NCI-H526 (cell line): ENCODE measurements at regions not wholly inside any gene's neighbourhood (a gene's known extent, or its start where the extent isn't known, plus 50 kb on each side); places are given as distances from the start of the nearest gene placed in this dataset.
A peak's percentile ranks its signal among the peaks of the same experiment; 100 is the strongest.
"Not testable (repeated sequence)": the region's sequence is repeated elsewhere in the genome, so short reads cannot be mapped to it uniquely, and the experiment has no call there.

Source experiments
- DNase-seq, 2 experiments: peaks; one replicate each; lab custom pipeline; 2025; lab: John Stamatoyannopoulos, UW

- no peak for DNase-seq
These were observed 424.3 kb downstream of the RPS24 start for GRCh38 chr10:78457804-78458482.

- peak; percentile 74 to 75 for DNase-seq
These were observed 425.4 kb downstream of the RPS24 start for GRCh38 chr10:78458983-78459638.

GRCh38 chr10:78459639-78460037 lies 426.0 kb downstream of the RPS24 start:
- DNase-seq, result no peak

GRCh38 chr10:78460204-78460603 lies 426.5 kb downstream of the RPS24 start:
- DNase-seq, result no peak

GRCh38 chr10:78461333-78461732 lies 427.7 kb downstream of the RPS24 start:
- no peak for DNase-seq

GRCh38 chr10:78462176-78462575 lies 428.5 kb downstream of the RPS24 start:
- DNase-seq, result no peak

GRCh38 chr10:78462726-78463228 lies 429.1 kb downstream of the RPS24 start:
- no peak for DNase-seq

GRCh38 chr10:78464118-78464855 lies 430.6 kb downstream of the RPS24 start:
- DNase-seq, result no peak

- DNase-seq, result peak; percentile 65 to 75
These were observed 431.2 kb downstream of the RPS24 start for GRCh38 chr10:78464856-78465267.

- DNase-seq, result peak; percentile 65 to 74
These were observed 431.8 kb downstream of the RPS24 start for GRCh38 chr10:78465431-78465830.

- no peak for DNase-seq
These were observed 433.9 kb downstream of the RPS24 start for GRCh38 chr10:78467496-78468106.

GRCh38 chr10:78468731-78469130 lies 435.1 kb downstream of the RPS24 start:
- DNase-seq, result not testable (repeated sequence)

- DNase-seq, result no peak
These were observed 436.8 kb downstream of the RPS24 start for GRCh38 chr10:78470267-78471103.

GRCh38 chr10:78471326-78471722 lies 437.7 kb downstream of the RPS24 start:
- no peak for DNase-seq

GRCh38 chr10:78471723-78472550 lies 438.3 kb downstream of the RPS24 start:
- DNase-seq, result no peak

GRCh38 chr10:78472551-78472890 lies 438.9 kb downstream of the RPS24 start:
- DNase-seq, result no peak

- no peak for DNase-seq
These were observed 439.3 kb downstream of the RPS24 start for GRCh38 chr10:78473006-78473405.

- no peak for DNase-seq
These were observed 441.1 kb downstream of the RPS24 start for GRCh38 chr10:78474743-78475142.

GRCh38 chr10:78475437-78475836 lies 441.8 kb downstream of the RPS24 start:
- DNase-seq, result peak; percentile 81 to 88

GRCh38 chr10:78476156-78476555 lies 442.5 kb downstream of the RPS24 start:
- DNase-seq, result no peak

- DNase-seq, result no peak
These were observed 443.2 kb downstream of the RPS24 start for GRCh38 chr10:78476844-78477243.
